Fibroblast of mammary gland (primary cell): ENCODE measurements at regions not wholly inside any gene's neighbourhood (a gene's known extent, or its start where the extent isn't known, plus 50 kb on each side); places are given as distances from the start of the nearest gene placed in this dataset.

ENCODE experiments used
- DNase-seq: peaks from one replicate; pipeline ENCODE4 v3.0.0-alpha.2; 2010; ENCODE audit warnings: low read depth
- H3K4me3 ChIP-seq: 2 replicates; pipeline ENCODE4 v1.5.1; 2011; ENCODE audit warnings: low read depth, mild to moderate bottlenecking, low read length, moderate library complexity; ENCODE audit not compliant: control insufficient read depth
- TF ChIP-seq, protein P1 (sequence below): conservative IDR thresholded peaks from 2 replicates; pipeline ENCODE4 v1.5.1; 2011; ENCODE audit warnings: low read depth, low read length, inconsistent platforms; ENCODE audit not compliant: control insufficient read depth, insufficient read depth

GRCh38 chr20:17128206-17128605 is 98.6 kb upstream of the PCSK2 start:
- no peak for DNase-seq
- TF ChIP-seq, protein P1, sequence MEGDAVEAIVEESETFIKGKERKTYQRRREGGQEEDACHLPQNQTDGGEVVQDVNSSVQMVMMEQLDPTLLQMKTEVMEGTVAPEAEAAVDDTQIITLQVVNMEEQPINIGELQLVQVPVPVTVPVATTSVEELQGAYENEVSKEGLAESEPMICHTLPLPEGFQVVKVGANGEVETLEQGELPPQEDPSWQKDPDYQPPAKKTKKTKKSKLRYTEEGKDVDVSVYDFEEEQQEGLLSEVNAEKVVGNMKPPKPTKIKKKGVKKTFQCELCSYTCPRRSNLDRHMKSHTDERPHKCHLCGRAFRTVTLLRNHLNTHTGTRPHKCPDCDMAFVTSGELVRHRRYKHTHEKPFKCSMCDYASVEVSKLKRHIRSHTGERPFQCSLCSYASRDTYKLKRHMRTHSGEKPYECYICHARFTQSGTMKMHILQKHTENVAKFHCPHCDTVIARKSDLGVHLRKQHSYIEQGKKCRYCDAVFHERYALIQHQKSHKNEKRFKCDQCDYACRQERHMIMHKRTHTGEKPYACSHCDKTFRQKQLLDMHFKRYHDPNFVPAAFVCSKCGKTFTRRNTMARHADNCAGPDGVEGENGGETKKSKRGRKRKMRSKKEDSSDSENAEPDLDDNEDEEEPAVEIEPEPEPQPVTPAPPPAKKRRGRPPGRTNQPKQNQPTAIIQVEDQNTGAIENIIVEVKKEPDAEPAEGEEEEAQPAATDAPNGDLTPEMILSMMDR: no peak
- no peak overlapping the region for H3K4me3 ChIP-seq

DNA sequence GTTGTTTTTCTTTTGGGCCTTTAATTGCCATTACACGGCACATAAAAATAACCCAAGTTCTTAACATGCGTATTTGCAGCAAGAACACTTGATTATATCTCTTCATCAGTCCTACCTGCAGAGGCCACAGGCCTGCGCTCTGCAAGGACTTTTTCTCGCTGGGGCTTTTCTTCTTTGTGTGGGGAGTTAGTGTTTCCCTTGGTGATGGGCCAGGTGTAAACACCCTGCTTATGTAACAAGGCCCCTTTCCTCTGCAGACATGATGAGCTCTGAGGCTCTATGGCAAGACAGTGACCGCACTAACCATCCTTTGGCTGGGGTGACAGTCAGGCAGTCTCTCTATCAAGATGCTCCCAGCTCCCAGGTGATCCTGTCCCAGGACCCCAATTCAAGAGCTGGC is 97.8 kb upstream of the PCSK2 start:
- TF ChIP-seq, protein P1: no peak
- DNase-seq: no peak
- no peak overlapping the region for H3K4me3 ChIP-seq

- no peak for DNase-seq
- H3K4me3 ChIP-seq: no peak overlapping the region
- TF ChIP-seq, protein P1: no peak
These were observed 89.1 kb upstream of the PCSK2 start for GRCh38 chr20:17137692-17138091.

DNA sequence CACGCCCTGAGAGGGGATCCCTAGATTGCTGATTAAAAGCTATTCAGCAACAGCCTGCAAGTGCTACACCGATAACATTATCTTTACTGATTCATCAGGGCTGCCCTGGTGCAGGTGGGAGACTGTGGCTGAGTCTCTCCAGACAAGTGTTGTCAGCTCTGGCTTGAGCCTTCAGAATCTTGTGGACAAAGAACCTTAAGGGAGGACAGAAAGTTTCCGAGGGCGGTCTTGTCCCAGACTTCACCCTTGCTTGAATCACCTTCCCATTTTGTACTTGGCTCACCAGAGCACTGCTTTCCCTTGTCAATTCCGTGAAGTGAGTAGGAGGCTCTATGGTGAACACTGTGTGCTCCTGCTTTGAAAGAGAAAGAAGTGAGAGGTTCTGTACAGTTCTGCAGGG is 88.6 kb upstream of the PCSK2 start:
- H3K4me3 ChIP-seq: no peak overlapping the region
- TF ChIP-seq, protein P1: no peak
- no peak for DNase-seq

GRCh38 chr20:17140894-17141293 is 85.9 kb upstream of the PCSK2 start:
- TF ChIP-seq, protein P1: no peak
- no peak for DNase-seq
- H3K4me3 ChIP-seq: no peak overlapping the region

- DNase-seq: no peak
These were observed 85.3 kb upstream of the PCSK2 start for GRCh38 chr20:17141568-17141967.

More at GRCh38 chr20:17141568-17141967, 85.3 kb upstream of the PCSK2 start:
- TF ChIP-seq, protein P1: no peak
- no peak overlapping the region for H3K4me3 ChIP-seq
